Retina (tissue), 1 donor: ENCODE measurements at regions not wholly inside any gene's neighbourhood (a gene's known extent, or its start where the extent isn't known, plus 50 kb on each side); places are given as distances from the start of the nearest gene placed in this dataset.

Experiments
- DNase-seq: peaks from one replicate; pipeline ENCODE4 v3.0.0-alpha.2; 2016

DNA sequence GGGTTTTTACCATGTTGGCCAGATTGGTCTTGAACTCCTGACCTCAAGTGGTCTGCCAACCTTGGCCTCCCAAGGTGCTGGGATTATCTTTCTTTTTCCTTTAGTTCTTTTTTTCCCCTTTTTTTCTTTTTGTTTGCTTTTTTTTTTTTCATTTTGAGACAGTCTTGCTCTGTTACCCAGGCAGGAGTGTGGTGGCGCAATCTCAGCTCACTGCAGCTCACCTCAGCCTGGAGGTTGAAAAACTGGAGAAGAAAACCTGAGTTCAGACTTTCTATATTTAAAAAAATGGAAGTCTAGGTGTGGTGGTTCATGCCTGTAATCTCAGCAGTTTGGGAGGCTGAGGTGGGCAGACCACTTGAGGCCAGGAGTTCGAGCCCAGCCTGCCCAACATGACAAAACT, 181.1 kb upstream of the HS3ST1 start:
- DNase-seq = no peak

DNA sequence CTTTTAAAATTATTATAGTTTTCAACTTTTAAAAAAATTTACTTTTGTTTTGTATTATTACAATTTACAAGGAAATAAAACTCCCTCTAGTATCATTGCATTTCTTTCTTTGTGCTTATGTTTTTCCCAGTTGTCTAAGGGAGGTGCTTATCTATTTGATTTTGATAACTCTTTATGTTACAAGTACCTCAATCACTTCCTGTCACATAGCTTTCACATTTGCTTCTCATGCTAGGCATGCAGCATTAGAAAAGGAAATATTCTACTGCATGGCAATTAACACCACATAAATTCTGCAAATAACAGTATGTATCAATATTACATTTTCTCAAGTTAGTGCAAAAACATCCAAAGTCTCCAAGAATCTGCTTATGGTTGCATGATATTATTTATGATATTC, 180.3 kb upstream of the HS3ST1 start:
- no peak for DNase-seq

DNA sequence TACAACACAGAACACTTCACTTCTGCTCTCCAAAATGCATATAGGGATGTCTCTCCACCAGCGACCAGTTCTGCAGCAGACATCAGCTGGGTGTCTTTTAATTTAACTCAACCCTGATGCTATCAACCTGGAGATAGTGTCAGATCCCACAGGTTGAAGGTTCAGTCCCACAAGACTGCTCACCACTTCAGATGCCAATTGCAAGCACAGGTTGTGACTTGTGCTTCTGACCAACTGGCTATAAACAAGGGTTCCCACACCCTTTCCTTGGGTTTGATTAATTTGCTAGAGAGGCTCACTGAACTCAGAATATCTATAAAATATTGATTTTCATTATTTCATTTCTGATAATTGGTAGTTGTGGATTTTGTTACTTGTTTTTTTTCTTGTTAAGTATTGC, 177.4 kb upstream of the HS3ST1 start:
- no peak for DNase-seq

DNA sequence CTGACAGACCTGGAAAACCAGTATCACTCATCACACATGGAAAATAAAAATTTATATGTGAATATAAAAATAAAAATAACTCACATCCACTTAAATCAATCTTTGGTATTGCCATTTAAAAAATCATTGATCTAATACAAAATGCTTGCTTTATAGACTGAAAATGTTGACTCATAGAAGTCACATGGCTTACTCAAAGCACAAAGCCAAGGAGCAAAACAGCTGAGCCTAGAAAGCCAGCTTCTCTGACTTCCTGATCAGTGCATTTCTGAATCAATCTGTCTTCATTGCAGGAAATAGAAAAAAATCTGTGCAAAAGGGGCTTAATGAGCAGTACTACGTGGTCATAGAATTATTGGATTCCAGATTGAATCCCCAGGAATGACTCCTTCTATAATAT, 176.9 kb upstream of the HS3ST1 start:
- DNase-seq = no peak

DNA sequence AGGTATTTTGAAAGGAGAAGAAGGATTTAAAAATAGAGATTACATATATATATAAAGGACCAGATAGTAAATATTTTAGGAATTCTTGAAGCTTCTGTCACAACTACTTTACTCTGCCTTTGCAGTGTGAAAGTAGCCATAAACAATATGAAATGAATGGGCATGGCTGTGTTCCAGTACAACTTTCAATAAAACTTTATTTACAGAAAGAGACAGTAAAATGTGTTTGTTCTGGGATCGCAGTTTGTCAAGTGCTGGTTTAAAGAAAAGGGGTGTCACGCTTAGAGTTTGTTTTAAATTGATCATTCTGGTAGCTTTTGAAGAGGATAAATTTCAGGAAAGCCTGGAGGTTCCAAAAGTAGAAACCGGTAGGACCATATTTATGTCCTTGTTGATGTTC, 176.1 kb upstream of the HS3ST1 start:
- DNase-seq = no peak

DNA sequence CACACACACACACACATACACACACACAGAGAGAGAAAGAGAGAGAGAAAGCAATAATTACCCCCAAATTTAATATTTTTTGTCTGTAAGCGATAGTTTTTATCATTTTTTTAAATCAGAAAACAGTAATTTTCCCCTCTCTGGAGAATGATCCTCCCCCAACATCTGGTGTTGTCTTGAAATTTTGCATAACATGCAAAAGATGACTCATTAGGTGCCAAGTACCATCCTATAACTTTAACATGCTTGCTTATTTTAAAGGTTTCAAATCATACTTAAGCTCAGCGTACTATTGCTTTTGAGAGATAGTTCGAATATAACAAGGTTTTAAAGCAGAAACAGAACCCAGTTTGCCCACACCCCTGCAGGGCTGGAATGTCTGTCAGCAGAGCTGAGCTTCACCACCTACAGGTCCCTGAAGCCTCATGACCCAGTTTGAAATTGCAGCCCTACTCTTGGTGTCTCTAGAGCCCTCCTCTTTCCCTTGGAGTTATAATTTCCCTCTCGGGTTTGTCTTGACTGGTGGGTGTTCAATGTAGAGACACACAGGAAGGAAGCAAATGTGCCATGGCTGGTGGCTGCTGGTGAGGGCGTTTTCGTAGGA, 175.0 kb upstream of the HS3ST1 start:
- no peak for DNase-seq

DNA sequence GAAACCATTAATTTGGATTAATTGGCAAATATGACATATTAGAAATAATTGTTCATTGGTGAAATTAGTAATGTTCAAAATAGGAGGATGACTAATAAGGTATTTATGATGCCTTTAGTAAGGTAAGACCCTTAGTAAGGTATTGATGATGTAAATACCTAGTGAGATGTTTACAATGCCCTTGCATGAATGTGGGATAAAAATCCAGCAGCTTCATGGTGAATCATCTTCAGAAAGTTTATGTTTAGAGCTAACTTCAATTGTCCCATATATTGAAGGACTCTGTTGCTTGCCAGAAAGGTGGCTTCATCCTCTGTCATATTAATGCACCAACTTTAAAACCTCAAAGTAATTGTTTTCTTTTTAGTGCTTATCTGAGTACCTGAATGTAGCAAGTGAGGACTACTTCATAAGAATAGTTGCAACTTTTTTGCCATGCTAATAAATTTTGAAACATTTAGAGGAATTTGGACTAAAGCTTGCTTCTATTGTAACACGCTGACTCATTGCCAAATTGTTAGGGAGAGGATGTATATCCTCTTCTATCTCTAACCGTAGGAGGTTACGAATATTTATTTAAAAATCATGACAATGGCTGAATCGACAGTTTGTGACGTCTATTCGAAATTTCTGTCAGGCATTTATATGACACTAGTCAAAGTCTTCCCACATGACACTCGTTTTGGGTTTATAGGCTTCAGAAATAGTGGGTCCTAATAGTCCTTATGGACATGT, 174.1 kb upstream of the HS3ST1 start:
- no peak for DNase-seq

DNA sequence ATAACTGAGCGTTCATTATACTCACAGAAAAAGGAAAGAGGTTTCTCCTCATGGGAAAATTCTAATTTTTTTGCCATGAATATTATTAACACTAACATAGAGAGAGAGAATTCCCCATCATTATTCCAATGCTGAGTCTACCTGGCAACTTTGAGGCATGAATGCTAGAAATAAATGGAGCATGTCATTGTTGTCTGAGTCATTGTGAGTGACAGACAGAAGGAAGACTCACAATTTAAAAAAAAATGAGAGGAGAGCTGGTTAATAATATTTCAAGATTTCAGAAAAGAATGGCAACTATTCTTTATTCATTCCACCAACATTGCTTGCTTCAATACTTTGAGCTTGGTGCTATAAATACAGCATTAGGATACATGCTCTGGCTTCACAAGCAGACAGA, 170.4 kb upstream of the HS3ST1 start:
- no peak for DNase-seq

DNA sequence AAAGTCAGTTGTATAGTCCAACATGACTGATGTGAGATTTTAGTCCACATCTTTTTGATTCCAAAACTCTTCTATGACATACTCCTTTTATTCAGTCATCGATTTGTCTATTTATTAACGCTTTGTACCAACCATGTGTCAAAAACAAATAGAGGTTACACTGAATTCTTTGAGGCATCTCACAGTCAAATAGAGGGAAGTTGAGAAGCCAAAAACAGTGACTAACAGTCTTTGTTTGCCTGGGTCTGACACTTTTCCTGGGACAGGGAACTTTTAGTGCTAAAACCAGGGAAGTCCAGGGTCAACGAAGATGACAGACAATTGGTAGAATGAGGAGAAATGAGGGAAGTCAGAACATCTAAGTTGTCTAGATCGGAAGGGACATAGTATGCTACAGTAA, 169.9 kb upstream of the HS3ST1 start:
- no peak for DNase-seq

DNA sequence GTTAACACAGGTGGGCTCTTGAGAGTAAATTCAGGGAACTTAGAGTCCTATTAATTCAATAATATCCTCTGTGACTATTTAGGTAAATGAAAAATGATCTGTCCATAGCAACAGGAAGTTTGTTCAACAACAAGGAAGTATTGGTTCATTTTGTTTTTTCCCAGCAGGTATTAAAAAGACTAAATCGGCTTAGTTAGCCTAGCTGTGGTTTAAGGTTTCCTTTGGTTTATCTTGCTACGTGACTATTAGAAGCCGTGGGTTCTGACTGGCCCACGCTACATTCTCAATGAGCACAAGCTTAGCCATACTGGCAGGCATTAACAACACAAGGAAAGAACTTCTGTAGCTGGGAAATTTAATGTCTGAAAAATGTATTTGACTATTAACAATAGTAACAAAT, 168.8 kb upstream of the HS3ST1 start:
- no peak for DNase-seq

DNA sequence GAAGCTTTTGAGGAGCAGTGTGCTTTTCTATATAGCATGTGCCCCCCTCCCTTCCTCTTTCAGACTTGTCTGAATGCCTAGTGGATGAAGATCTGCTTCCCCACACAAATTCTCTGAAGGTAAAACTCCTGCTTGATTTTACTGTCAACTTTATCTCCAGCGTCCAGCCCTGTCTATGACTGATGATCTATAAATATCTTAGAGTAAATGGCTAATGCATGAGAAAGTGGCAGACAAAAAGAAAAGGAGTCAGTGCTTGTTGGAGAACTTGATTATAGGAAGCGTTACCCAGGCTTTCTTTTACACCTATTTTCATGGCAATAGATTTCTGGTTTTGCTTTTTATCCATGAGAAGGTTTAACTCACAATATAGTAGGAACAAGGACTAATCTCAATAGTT, 168.3 kb upstream of the HS3ST1 start:
- DNase-seq = no peak

DNA sequence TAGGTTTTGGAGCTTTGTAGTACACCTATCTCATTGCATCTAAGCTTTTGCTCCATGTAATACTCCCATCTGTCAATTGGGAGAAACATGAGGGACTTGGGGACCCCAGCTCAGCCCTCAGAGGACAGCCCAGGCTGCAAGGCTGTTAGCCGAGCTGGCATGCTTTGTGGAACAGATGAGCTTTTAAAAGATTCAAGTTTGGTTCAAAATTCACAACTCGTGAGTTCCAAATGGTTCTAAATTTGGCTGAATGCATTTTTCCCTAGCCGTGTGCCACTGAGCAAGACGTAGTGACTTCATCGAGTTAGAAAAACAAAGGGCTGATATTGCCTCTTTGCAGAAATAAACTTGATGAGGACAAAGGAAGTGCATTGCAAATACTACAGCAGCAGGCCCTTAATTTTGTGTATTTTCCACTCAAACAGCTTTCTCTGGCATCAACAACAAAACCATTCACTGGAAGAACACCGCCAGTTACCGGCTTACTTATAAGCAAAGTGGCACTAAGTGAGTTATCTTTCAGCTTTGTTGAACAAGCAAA, 165.0 kb upstream of the HS3ST1 start:
- peak; percentile 31 for DNase-seq

DNA sequence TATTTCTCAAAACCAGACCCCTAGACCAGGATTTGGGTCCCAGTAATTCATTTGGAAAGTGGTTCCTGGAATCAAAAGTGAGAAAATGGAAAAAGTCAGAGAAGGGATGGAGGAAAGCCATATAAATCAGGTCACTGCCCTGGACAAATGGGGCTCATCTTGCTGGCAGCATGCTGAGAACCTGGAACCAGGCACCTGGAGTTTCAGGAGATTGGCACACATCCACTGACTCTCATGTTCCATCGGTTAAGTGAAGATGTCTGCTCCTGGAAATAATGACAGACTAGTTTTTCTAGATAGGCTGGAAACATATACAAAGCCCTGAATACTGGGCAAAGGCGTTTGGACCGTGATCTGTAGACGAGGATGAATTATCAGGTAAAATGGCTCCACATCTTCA, 163.6 kb upstream of the HS3ST1 start:
- DNase-seq = no peak

DNA sequence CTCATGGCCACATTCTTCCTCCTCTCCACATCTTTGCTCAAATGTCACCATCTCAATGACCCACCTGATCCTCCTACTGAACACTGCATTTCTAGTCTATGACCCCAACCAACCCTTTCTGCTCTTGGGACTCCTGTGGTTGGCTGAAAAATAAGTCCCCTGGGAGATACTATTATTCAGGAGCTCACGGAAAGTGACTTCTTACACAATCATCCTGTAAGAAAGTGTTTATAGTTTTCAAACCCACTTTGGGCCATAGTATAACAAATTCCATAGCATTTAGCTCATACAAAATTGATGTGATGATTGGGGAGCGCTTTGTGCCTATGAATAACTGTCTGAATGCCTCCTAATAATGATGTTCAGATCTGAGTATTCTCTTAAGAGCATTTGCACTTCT, 161.4 kb upstream of the HS3ST1 start:
- DNase-seq = no peak

DNA sequence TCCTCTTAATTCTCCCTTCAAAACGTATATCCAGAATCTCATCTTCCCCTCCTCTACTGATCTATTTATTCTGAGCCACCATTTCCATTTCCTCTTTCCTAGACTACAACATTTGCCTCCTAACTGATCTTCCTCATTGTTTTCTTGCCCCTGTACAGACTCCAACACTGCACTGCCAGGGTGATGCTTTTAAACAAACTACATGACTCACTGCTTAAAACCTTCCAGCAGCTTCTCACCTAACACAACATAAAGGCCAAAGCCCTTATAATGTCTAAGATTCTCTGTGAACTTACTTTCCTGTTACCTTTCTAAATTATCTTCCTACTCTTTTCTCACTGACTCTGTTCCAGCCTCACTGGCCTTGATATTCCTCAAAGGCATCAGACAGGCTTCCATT, 161.0 kb upstream of the HS3ST1 start:
- DNase-seq = no peak

DNA sequence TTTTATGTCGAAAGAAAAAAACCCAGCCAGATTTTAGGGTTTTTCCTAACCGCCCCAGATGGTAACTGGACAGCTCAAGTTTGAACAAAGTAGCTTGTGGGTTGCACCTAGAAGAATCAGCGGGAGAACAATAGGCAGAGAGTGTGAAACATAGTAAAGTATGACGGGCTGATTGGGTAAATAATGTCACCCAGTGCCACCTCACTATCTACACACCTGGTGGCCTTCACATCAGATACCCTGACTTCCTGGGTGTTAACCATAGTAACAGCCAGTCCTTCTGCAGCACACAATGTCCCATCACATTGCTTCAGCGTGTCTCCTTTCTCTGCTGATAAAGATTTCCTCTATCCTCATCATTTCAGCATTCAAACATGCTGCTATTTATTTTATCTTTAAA, 159.1 kb upstream of the HS3ST1 start:
- no peak for DNase-seq

DNA sequence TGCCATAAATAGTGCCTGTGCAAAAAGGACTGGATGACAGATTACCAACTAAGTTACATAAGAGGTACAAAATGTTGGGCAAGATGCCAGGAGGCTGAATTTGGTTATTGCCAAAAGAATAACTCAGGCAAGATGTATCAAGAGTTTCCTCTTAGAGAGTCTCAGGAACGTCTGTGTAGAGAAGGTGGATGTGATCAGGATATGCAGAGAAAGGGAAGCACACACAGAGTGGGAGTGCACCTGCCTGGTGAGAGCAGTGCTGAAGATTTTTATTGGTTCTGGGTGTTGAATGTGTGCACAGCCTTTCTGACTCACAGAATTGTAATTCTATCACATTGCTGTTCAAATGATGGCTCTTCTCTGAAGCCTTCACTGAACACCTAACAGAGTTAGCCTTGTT, 156.8 kb upstream of the HS3ST1 start:
- DNase-seq = no peak

DNA sequence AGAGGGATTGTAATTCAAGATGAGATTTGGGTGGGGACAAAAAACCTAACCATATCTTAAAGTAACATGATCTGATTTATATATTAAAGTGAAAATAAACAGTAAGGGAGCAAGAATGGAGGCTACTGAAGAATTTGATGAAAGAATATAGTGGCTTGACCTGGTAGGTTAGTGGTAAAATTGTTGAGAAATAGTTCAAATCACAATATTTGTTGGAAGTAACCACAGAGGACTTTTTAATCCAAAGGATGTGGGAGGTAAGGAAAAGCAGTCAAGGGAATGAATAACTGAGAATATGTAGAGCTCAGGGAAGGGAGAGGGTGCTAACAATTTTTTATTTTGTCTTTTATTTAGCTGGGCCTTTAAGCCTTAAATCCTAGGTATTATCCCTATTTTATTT, 139.8 kb upstream of the HS3ST1 start:
- DNase-seq = no peak

DNA sequence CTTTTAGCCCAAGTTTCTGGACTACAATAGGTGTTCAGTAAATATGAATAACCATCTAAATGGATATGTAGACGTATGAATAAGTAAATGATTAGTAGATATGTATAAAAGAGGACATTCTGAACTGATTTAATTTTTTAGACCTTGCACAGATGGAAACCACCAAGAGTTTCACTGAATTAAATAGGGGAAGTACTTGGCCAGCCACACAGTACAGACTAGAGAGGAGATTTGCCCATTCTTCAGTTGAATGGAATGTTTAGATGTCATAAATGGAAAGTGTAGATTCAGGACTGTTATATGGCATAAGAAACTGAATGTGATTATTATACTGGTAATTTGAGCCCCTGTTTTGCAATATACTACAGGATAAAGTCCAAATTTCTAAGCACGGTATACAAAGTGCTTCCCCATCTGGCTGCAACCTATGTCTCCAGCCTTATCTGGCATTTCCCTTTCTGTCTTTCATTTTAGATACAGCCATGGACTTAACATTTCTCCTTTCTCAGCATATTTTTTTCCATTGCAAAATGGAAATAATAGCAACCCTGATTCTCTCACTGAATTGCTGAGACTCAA, 137.8 kb upstream of the HS3ST1 start:
- DNase-seq = no peak

DNA sequence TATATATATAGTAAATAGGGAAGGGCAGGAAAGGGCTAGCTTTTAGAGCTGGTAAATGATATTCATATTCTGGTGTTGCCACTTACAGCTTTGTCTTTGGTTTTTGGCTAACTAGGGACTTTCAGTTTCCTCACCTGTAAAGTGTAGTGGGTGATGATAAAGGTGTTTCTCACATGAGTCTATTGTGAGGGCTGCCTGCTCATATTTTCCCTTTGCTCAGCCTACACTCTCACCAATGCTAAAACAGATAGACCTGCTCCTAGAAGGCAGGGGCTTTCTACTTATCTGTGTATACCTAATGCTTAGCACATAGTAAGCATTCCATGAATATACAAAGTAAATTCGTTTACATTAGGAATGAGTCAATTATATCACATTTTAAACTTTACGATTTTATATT, 137.2 kb upstream of the HS3ST1 start:
- no peak for DNase-seq

DNA sequence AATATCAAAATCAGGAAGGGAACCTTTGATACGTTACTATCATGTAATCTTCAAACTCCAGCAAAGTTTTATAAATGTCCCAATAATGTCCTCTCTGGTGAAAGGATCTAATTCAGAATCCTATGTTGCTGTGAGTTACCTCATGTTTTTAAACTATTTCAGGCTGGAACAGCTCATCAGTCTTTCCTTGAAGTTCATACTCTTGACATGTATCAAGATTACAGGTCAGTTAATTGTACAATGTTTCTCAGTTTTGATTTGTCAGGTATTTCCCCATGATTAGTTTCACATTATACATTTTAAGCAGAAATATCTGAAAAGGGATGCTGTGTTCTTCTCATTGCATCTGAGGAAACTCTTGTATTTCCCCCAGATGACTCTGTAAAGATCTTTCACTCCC, 136.5 kb upstream of the HS3ST1 start:
- DNase-seq = no peak

DNA sequence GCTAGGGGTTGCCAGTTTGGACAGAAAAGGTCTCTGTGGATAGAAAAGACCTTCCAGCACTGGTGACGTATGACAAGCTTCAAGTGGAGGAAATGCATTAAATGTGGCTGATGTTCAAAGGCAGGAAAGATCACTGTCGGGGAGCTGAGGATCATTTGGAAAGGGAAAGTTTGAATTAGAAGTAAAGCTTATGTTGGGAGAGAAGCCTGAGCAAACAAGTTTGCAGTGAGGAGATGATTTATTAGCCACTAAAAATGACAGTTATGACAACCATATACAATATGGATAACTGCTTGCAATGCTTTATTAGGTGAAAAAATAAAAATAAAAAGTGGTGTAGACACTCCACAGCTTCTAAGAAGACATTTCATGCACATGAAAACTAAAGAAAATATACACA, 135.3 kb upstream of the HS3ST1 start:
- DNase-seq = no peak

DNA sequence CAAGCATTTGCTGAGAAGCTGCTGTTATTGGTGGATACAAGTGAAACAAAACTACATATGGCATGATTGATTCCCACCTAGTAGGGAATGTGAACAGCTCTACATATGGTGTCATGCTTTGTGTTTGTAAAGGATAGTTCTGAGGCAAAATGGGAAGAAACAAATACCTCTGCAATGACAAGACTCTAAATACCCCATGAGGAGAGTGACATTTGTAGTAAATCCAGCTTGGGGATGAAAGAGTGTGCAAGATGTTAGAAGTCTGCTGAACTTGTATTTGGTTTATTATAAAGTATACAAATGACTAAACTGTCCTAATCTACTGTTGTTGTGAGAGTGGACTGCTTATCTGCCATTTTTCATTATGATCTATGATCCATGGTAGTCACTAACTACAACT, 120.8 kb upstream of the HS3ST1 start:
- DNase-seq = no peak

DNA sequence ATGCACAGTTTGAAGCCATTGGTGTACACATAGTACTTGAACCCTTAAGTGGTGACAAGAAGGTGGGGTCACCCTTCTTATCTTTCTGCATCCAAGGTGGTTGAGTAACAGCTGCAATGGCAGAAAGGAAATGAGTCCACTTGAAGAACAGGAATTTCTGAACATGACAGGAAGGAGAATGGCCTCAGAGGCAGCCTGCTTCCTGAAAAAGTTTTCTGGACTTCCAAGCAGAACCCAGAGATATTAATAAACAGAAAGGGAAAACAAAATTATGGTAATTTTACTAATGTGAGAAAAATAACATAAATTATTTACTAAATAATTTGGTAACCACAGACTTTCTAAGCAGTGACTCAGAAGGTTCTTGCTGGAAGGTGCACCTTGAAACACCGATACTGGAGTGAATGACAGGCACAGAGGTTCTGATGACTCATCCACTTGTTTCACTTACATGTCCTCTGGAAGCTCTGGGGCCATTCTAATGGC, 119.9 kb upstream of the HS3ST1 start:
- no peak for DNase-seq
